GM21367 (cell line): ENCODE measurements at regions not wholly inside any gene's neighbourhood (a gene's known extent, or its start where the extent isn't known, plus 50 kb on each side); places are given as distances from the start of the nearest gene placed in this dataset.

Experiments used
- ATAC-seq: cut with Tn5 transposase; IDR thresholded peaks from one replicate; pipeline ENCODE4 v1.9.1; 2021; ENCODE audit not compliant: unreplicated experiment

- ATAC-seq, result no peak
These were observed 90.4 kb downstream of the NUP35 start for GRCh38 chr2:183214680-183215079.

GRCh38 chr2:183215917-183216316, 91.7 kb downstream of the NUP35 start:
- ATAC-seq, result no peak

- no peak for ATAC-seq
These were observed 95.6 kb downstream of the NUP35 start for GRCh38 chr2:183219888-183220287.

GRCh38 chr2:183222751-183223150, 98.5 kb downstream of the NUP35 start:
- no peak for ATAC-seq

- ATAC-seq, result no peak
These were observed 100.7 kb downstream of the NUP35 start for GRCh38 chr2:183224948-183225347.

GRCh38 chr2:183227176-183227575, 102.9 kb downstream of the NUP35 start:
- no peak for ATAC-seq

- ATAC-seq, result no peak
These were observed 105.1 kb downstream of the NUP35 start for GRCh38 chr2:183229386-183229785.

GRCh38 chr2:183232161-183232865, 108.1 kb downstream of the NUP35 start:
- no peak for ATAC-seq

- ATAC-seq, result no peak
These were observed 118.7 kb downstream of the NUP35 start for GRCh38 chr2:183242937-183243336.

GRCh38 chr2:183243758-183244157, 119.5 kb downstream of the NUP35 start:
- ATAC-seq, result no peak

GRCh38 chr2:183244300-183244844, 120.1 kb downstream of the NUP35 start:
- no peak for ATAC-seq

- ATAC-seq, result no peak
These were observed 124.8 kb downstream of the NUP35 start for GRCh38 chr2:183248866-183249567.

- no peak for ATAC-seq
These were observed 125.8 kb downstream of the NUP35 start for GRCh38 chr2:183250061-183250460.

- ATAC-seq, result no peak
These were observed 126.2 kb downstream of the NUP35 start for GRCh38 chr2:183250472-183250871.

GRCh38 chr2:183253441-183254130, 129.3 kb downstream of the NUP35 start:
- no peak for ATAC-seq

- no peak for ATAC-seq
These were observed 131.2 kb downstream of the NUP35 start for GRCh38 chr2:183255411-183255810.

- no peak for ATAC-seq
These were observed 135.7 kb downstream of the NUP35 start for GRCh38 chr2:183259921-183260320.

- no peak for ATAC-seq
These were observed 136.3 kb downstream of the NUP35 start for GRCh38 chr2:183260527-183260926.

GRCh38 chr2:183264890-183265535, 140.8 kb downstream of the NUP35 start:
- ATAC-seq, result no peak

GRCh38 chr2:183267148-183267827, 143.0 kb downstream of the NUP35 start:
- ATAC-seq, result no peak

- no peak for ATAC-seq
These were observed 145.7 kb downstream of the NUP35 start for GRCh38 chr2:183269956-183270355.
